Trophoblast cell (in vitro differentiated cells and primary cell): ENCODE measurements at regions not wholly inside any gene's neighbourhood (a gene's known extent, or its start where the extent isn't known, plus 50 kb on each side); places are given as distances from the start of the nearest gene placed in this dataset.

Source experiments
- DNase-seq, 2 donors: peaks; one replicate each; pipeline ENCODE4 v3.0.0-alpha.2; 2016
- H2AFZ ChIP-seq: 2 replicates; pipeline ENCODE4 v1.6.1; 2013; ENCODE audit warnings: low read length, moderate library complexity, mild to moderate bottlenecking; ENCODE audit not compliant: insufficient read depth, poor library complexity
- H2AK5ac ChIP-seq: 2 replicates; pipeline ENCODE4 v1.6.1; 2013; ENCODE audit warnings: mild to moderate bottlenecking, low read length
- H2BK120ac ChIP-seq: 2 replicates; pipeline ENCODE4 v1.6.1; 2013; ENCODE audit warnings: low read length, mild to moderate bottlenecking, moderate library complexity; ENCODE audit not compliant: insufficient read depth, poor library complexity
- H2BK12ac ChIP-seq: 2 replicates; pipeline ENCODE4 v1.6.1; 2013; ENCODE audit warnings: mild to moderate bottlenecking, low read length, moderate library complexity
- H2BK5ac ChIP-seq: 2 replicates; pipeline ENCODE4 v1.6.1; 2013; ENCODE audit warnings: low read length, low read depth, moderate library complexity, mild to moderate bottlenecking; ENCODE audit not compliant: poor library complexity
- H3K14ac ChIP-seq: 2 replicates; pipeline ENCODE4 v1.6.1; 2013; ENCODE audit warnings: mild to moderate bottlenecking, low read length
- H3K18ac ChIP-seq: 2 replicates; pipeline ENCODE4 v1.6.1; 2013; ENCODE audit warnings: mild to moderate bottlenecking, low read length
- H3K23ac ChIP-seq: 2 replicates; pipeline ENCODE4 v1.6.1; 2013; ENCODE audit warnings: low read length
- H3K27ac ChIP-seq: 2 replicates; pipeline ENCODE4 v1.5.1; 2013; ENCODE audit warnings: low read depth, mild to moderate bottlenecking, inconsistent platforms, low read length, moderate library complexity
- H3K27me3 ChIP-seq: 2 replicates; pipeline ENCODE4 v1.6.1; 2013; ENCODE audit warnings: inconsistent platforms, mild to moderate bottlenecking, low read length, moderate library complexity; ENCODE audit not compliant: insufficient read depth
- H3K36me3 ChIP-seq, 2 experiments: 1 replicate in 1 of 2; 2 replicates in 1 of 2; pipeline ENCODE4 v1.6.1; 2013; ENCODE audit warnings: low read length in 2 of 2, mild to moderate bottlenecking in 2 of 2, moderate library complexity in 1 of 2; ENCODE audit not compliant: insufficient read depth in 2 of 2, control insufficient read depth in 1 of 2
- H3K4ac ChIP-seq: 2 replicates; pipeline ENCODE4 v1.6.1; 2013; ENCODE audit warnings: low read depth, mild to moderate bottlenecking, low read length, moderate library complexity
- H3K4me1 ChIP-seq, 2 experiments: 1 replicate in 1 of 2; 2 replicates in 1 of 2; pipeline ENCODE4 v1.6.1; 2013; ENCODE audit warnings: low read length in 2 of 2, mild to moderate bottlenecking in 2 of 2, moderate library complexity in 1 of 2; ENCODE audit not compliant: insufficient read depth in 2 of 2, control insufficient read depth in 1 of 2
- H3K4me2 ChIP-seq: 2 replicates; pipeline ENCODE4 v1.6.1; 2013; ENCODE audit warnings: inconsistent platforms, mild to moderate bottlenecking, low read length, moderate library complexity
- H3K4me3 ChIP-seq: 2 replicates; pipeline ENCODE4 v1.5.1; 2013; ENCODE audit warnings: mild to moderate bottlenecking, low read depth, low read length, inconsistent platforms
- H3K79me1 ChIP-seq: one replicate; pipeline ENCODE4 v1.6.1; 2013; ENCODE audit warnings: low read length
- H3K79me2 ChIP-seq: 2 replicates; pipeline ENCODE4 v1.6.1; 2013; ENCODE audit warnings: low read length, mild to moderate bottlenecking; ENCODE audit not compliant: control insufficient read depth, insufficient read depth, poor library complexity
- H3K9ac ChIP-seq: 2 replicates; pipeline ENCODE4 v1.6.1; 2013; ENCODE audit warnings: mild to moderate bottlenecking, low read length
- H3K9me3 ChIP-seq: 2 replicates; pipeline ENCODE4 v1.6.1; 2013; ENCODE audit warnings: low read depth, mild to moderate bottlenecking, control low read depth, inconsistent platforms, low read length; ENCODE audit not compliant: insufficient read depth
- H4K12ac ChIP-seq: 2 replicates; pipeline ENCODE4 v1.6.1; 2013; ENCODE audit warnings: low read depth, mild to moderate bottlenecking, low read length, moderate library complexity
- H4K8ac ChIP-seq: 2 replicates; pipeline ENCODE4 v1.6.1; 2013; ENCODE audit warnings: low read depth, mild to moderate bottlenecking, low read length, moderate library complexity
- H4K91ac ChIP-seq: one replicate; pipeline ENCODE4 v1.6.1; 2013; ENCODE audit warnings: low read depth, mild to moderate bottlenecking, low read length, moderate library complexity
- WGBS: extraction: QIAGEN DNeasy Blood & Tissue Kit; methylation state at CpG from one replicate; pipeline ENCODE4 v1.1.7; 2013; ENCODE audit warnings: missing lambda C conversion rate; ENCODE audit not compliant: insufficient read length, insufficient coverage; ENCODE audit errors: extremely low coverage; 5-methylcytosine and 5-hydroxymethylcytosine counted together

DNA sequence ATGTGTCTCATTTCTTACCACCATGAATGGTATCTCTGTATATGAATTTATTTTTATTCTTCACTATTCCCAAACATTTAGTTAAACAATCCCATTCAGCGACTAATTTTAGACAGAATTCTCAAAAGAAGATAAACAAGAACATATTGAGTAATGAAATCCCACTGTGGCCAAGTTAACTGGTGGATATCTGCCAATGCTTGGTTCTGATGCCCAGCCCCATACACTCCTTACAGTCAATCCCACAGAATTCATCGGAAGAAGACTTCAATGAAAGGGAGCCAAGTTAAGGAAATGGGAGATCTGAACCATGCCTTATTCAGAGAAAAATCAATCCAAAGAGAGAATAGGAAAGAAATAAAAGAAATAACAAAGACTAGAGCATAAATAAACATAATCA is 518.0 kb downstream of the XPNPEP1 start:
- Histone ChIP-seq H3K79me1 (no peaks in the 10 kb centered on the region), H3K4me1 (no peaks in the 10 kb centered on the region), H2BK12ac (no peak overlapping the region), H2BK120ac (no peak overlapping the region), H3K18ac (no peak overlapping the region), H3K36me3 (no peaks in the 10 kb centered on the region), H3K79me2 (no peaks in the 10 kb centered on the region), H4K12ac (no peak overlapping the region), H4K91ac (no peak overlapping the region), H2AK5ac (no peak overlapping the region), H3K14ac (no peak overlapping the region), H3K27me3 (no peaks in the 10 kb centered on the region), H3K4ac (no peak overlapping the region), H2BK5ac (no peak overlapping the region), H3K4me3 (no peak overlapping the region), H3K9me3 (no peaks in the 10 kb centered on the region), H3K27ac (no peak overlapping the region), H3K9ac (no peak overlapping the region), H3K4me2 (no peak overlapping the region), H2AFZ (no peak overlapping the region), H3K23ac (no peak overlapping the region), H4K8ac (no peak overlapping the region)
- DNase-seq, result no peak
- WGBS, result no CpG with 5 or more reads among the region's 2 CpGs

- no peaks in the 10 kb centered on the region for H3K4me1 ChIP-seq
- H2BK120ac ChIP-seq, result no peak overlapping the region
- H3K27me3 ChIP-seq, result no peaks in the 10 kb centered on the region
- WGBS, result no CpG with 5 or more reads among the region's 2 CpGs
- H4K12ac ChIP-seq, result no peak overlapping the region
- H3K14ac ChIP-seq, result no peak overlapping the region
- no peak overlapping the region for H4K8ac ChIP-seq
- H2AFZ ChIP-seq, result no peak overlapping the region
- no peak overlapping the region for H3K27ac ChIP-seq
- H3K23ac ChIP-seq, result no peak overlapping the region
- no peak overlapping the region for H3K4me2 ChIP-seq
- H2BK12ac ChIP-seq, result no peak overlapping the region
- no peaks in the 10 kb centered on the region for H3K9me3 ChIP-seq
- H2AK5ac ChIP-seq, result no peak overlapping the region
- no peak overlapping the region for H2BK5ac ChIP-seq
- H3K79me2 ChIP-seq, result no peaks in the 10 kb centered on the region
- no peaks in the 10 kb centered on the region for H3K36me3 ChIP-seq
- no peak overlapping the region for H3K9ac ChIP-seq
- H3K4me3 ChIP-seq, result no peak overlapping the region
- no peak for DNase-seq
- no peak overlapping the region for H3K18ac ChIP-seq
- H3K4ac ChIP-seq, result no peak overlapping the region
- H4K91ac ChIP-seq, result no peak overlapping the region
- H3K79me1 ChIP-seq, result no peaks in the 10 kb centered on the region
Observed at GRCh38 chr10:109403551-109403950, 519.8 kb downstream of the XPNPEP1 start.

DNA sequence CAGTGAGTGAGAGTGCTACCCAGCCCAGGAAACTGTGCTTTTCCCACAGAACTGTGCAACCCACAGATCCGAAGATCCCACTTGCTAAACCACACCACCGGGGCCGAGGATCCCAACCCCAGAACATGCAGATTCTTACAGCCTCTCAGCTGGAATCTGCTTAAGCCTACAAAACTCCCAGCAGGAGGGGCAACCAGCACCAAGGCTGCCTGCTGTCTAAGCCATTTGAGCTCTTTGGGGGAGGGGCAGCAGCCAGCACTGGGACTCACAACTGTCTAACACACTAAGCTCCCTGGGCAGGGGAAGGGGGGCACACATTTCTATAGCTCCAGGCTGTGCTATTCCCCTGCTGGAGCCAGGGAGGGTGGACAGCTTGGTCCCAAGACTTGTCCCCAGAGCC is 529.9 kb downstream of the XPNPEP1 start:
- no peak overlapping the region for H3K23ac ChIP-seq
- no peak overlapping the region for H3K9ac ChIP-seq
- no peak overlapping the region for H4K12ac ChIP-seq
- no peak overlapping the region for H2BK12ac ChIP-seq
- H2AK5ac ChIP-seq, result no peak overlapping the region
- no peaks in the 10 kb centered on the region for H3K79me2 ChIP-seq
- no peak overlapping the region for H3K27ac ChIP-seq
- no peak for DNase-seq
- no peaks in the 10 kb centered on the region for H3K79me1 ChIP-seq
- H3K18ac ChIP-seq, result no peak overlapping the region
- no peak overlapping the region for H2BK120ac ChIP-seq
- no peak overlapping the region for H3K14ac ChIP-seq
- no peak overlapping the region for H3K4me3 ChIP-seq
- H3K9me3 ChIP-seq, result no peaks in the 10 kb centered on the region
- H3K27me3 ChIP-seq, result no peaks in the 10 kb centered on the region
- H4K8ac ChIP-seq, result no peak overlapping the region
- H2AFZ ChIP-seq, result no peak overlapping the region
- WGBS, result no CpG with 5 or more reads among the region's 3 CpGs
- no peak overlapping the region for H3K4ac ChIP-seq
- H2BK5ac ChIP-seq, result no peak overlapping the region
- H3K4me2 ChIP-seq, result no peak overlapping the region
- no peak overlapping the region for H4K91ac ChIP-seq
- no peaks in the 10 kb centered on the region for H3K36me3 ChIP-seq
- H3K4me1 ChIP-seq, result no peaks in the 10 kb centered on the region

- Histone ChIP-seq H3K23ac (no peak overlapping the region), H3K9ac (no peak overlapping the region), H3K27ac (no peak overlapping the region), H2AK5ac (no peak overlapping the region), H4K12ac (no peak overlapping the region), H2BK5ac (no peak overlapping the region), H2BK12ac (no peak overlapping the region), H3K4ac (no peak overlapping the region), H3K4me1 (no peaks in the 10 kb centered on the region), H2BK120ac (no peak overlapping the region), H3K79me2 (no peaks in the 10 kb centered on the region), H3K4me2 (no peak overlapping the region), H3K79me1 (no peaks in the 10 kb centered on the region), H3K4me3 (no peak overlapping the region), H3K27me3 (no peaks in the 10 kb centered on the region), H4K8ac (no peak overlapping the region), H3K36me3 (no peaks in the 10 kb centered on the region), H3K9me3 (no peaks in the 10 kb centered on the region), H2AFZ (no peak overlapping the region), H3K14ac (no peak overlapping the region), H3K18ac (no peak overlapping the region), H4K91ac (no peak overlapping the region)
- DNase-seq, result no peak
- no CpG with 5 or more reads among the region's 3 CpGs for WGBS
Observed at GRCh38 chr10:109386921-109387320, 536.4 kb downstream of the XPNPEP1 start.
